Activated naive CD4-positive, alpha-beta T cell treated with anti-CD3 and anti-CD28 coated beads, Interleukin-2, amount 10 ng/mL, durations not matched to agents 7 days and 5 days (primary cell): ENCODE measurements at regions not wholly inside any gene's neighbourhood (a gene's known extent, or its start where the extent isn't known, plus 50 kb on each side); places are given as distances from the start of the nearest gene placed in this dataset.
A peak's percentile ranks its signal among the peaks of the same experiment; 100 is the strongest.

Experiments
- CTCF ChIA-PET: fragments of 350-600 bp; sonication (Branson Sonifier 250); formaldehyde crosslinking; loops from one replicate; lab custom pipeline; 2021; ENCODE audit warnings: antibody characterized with exemption; lab: Charles Lee
- DNase-seq: peaks from one replicate; pipeline ENCODE4 v3.0.0-alpha.2; 2020
- H3K27ac Mint-ChIP-seq: one replicate; pipeline ENCODE4 v1.8.0; 2021; ENCODE audit warnings: mild to moderate bottlenecking, moderate library complexity, mixed read lengths
- H3K27me3 Mint-ChIP-seq: one replicate; pipeline ENCODE4 v1.8.0; 2021; ENCODE audit warnings: mild to moderate bottlenecking, mixed read lengths
- H3K36me3 Mint-ChIP-seq: one replicate; pipeline ENCODE4 v1.8.0; 2021; ENCODE audit warnings: mixed read lengths
- H3K4me1 Mint-ChIP-seq: one replicate; pipeline ENCODE4 v1.8.0; 2021; ENCODE audit warnings: mixed read lengths
- H3K4me3 Mint-ChIP-seq: one replicate; pipeline ENCODE4 v1.8.0; 2021; ENCODE audit warnings: mild to moderate bottlenecking, moderate library complexity, mixed read lengths
- H3K9me3 Mint-ChIP-seq: one replicate; pipeline ENCODE4 v1.8.0; 2021; ENCODE audit warnings: mixed read lengths

DNA sequence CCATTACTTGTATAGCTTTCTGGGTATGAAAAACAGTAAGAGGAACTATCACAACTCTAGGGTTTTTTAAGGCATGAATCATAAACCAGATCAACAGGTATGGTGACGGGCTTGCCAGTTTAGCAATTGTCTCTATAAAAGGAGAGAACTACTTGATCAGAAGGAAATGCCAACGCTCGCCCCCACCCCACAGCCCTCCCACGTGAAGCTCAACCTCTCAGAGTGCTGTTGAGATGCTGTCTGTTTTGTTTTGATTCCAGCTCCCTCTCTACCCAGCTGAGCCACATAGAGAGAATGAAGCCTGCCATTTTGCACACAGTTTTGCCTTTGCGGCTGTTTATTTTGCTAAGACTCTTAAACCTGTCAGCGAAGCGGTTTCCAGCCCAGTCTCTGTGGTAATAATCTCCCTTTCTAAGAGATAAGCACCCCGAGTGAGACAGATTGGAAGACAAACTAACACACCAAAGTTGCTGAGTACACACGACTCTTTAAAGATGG lies 257.9 kb upstream of the ANKRD55 start:
- peak overlapping the region; percentile 79 for H3K27ac Mint-ChIP-seq
- peak overlapping the region; percentile 12 for H3K4me3 Mint-ChIP-seq
- peaks cover 10% of the 10 kb centered on the region for H3K27me3 Mint-ChIP-seq
- CTCF ChIA-PET, result interaction anchor here (1.6 kb wide), 1 partner anchor 220 kb away, joined by 3 read pairs; no protein-coding TSS in a partner anchor
- H3K36me3 Mint-ChIP-seq, result peaks cover 28% of the 10 kb centered on the region
- peaks cover 18% of the 10 kb centered on the region for H3K9me3 Mint-ChIP-seq
- H3K4me1 Mint-ChIP-seq, result peaks cover 27% of the 10 kb centered on the region
- DNase-seq, result peak; percentile 36

DNA sequence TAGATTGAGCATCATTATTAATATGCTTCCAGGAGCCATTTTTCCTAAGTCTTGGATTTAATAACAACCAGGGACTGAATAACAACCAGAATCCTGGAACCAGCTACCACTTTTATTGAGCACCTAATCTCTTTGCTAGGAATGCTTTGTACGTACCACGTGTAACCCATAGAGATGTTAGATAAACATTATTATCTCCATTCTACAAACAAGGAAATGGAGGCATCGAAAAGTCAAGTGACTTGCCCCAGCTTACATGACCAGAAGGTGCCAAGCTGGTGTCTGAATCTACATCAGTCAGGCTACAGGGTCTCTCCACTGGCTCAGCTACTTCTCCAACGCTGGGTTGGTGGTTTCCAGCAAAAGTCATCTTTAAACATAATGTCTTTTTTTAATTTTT lies 256.1 kb upstream of the ANKRD55 start:
- Mint-ChIP-seq H3K27me3 (peaks cover 8% of the 10 kb centered on the region), H3K36me3 (peaks cover 27% of the 10 kb centered on the region), H3K9me3 (peaks cover 19% of the 10 kb centered on the region), H3K27ac (no peak overlapping the region), H3K4me1 (peaks cover 22% of the 10 kb centered on the region), H3K4me3 (no peak overlapping the region)
- CTCF ChIA-PET, result no interaction called here
- no peak for DNase-seq

GRCh38 chr5:56487528-56488115 lies 254.5 kb upstream of the ANKRD55 start:
- peaks cover 22% of the 10 kb centered on the region for H3K9me3 Mint-ChIP-seq
- CTCF ChIA-PET, result no interaction called here
- no peak overlapping the region for H3K27ac Mint-ChIP-seq
- H3K4me1 Mint-ChIP-seq, result peaks cover 27% of the 10 kb centered on the region
- peaks cover 27% of the 10 kb centered on the region for H3K36me3 Mint-ChIP-seq
- no peak overlapping the region for H3K4me3 Mint-ChIP-seq
- peaks cover 10% of the 10 kb centered on the region for H3K27me3 Mint-ChIP-seq
- no peak for DNase-seq

GRCh38 chr5:56482363-56482762 lies 249.2 kb upstream of the ANKRD55 start:
- peaks cover 15% of the 10 kb centered on the region for H3K9me3 Mint-ChIP-seq
- H3K27me3 Mint-ChIP-seq, result peaks cover 5% of the 10 kb centered on the region
- DNase-seq, result no peak
- peak overlapping the region; percentile 94 for H3K27ac Mint-ChIP-seq
- H3K36me3 Mint-ChIP-seq, result peaks cover 9% of the 10 kb centered on the region
- H3K4me3 Mint-ChIP-seq, result peak overlapping the region; percentile 77
- peaks cover 48% of the 10 kb centered on the region for H3K4me1 Mint-ChIP-seq
- CTCF ChIA-PET, result interaction anchor here (1.3 to 1.4 kb wide), 2 partner anchors 282 to 355 kb away, joined by 3 read pairs; no protein-coding TSS in a partner anchor

- Mint-ChIP-seq H3K36me3 (peaks cover 7% of the 10 kb centered on the region), H3K27ac (peak overlapping the region; percentile 94), H3K9me3 (peaks cover 10% of the 10 kb centered on the region), H3K4me1 (peaks cover 54% of the 10 kb centered on the region), H3K4me3 (peak overlapping the region; percentile 77), H3K27me3 (peaks cover 5% of the 10 kb centered on the region)
- CTCF ChIA-PET, result interaction anchor here (1.0 to 1.3 kb wide), 2 partner anchors 281 to 348 kb away, joined by 3 read pairs; no protein-coding TSS in a partner anchor
- peak; percentile 45 for DNase-seq
Observed at GRCh38 chr5:56481428-56482357, 248.6 kb upstream of the ANKRD55 start.

DNA sequence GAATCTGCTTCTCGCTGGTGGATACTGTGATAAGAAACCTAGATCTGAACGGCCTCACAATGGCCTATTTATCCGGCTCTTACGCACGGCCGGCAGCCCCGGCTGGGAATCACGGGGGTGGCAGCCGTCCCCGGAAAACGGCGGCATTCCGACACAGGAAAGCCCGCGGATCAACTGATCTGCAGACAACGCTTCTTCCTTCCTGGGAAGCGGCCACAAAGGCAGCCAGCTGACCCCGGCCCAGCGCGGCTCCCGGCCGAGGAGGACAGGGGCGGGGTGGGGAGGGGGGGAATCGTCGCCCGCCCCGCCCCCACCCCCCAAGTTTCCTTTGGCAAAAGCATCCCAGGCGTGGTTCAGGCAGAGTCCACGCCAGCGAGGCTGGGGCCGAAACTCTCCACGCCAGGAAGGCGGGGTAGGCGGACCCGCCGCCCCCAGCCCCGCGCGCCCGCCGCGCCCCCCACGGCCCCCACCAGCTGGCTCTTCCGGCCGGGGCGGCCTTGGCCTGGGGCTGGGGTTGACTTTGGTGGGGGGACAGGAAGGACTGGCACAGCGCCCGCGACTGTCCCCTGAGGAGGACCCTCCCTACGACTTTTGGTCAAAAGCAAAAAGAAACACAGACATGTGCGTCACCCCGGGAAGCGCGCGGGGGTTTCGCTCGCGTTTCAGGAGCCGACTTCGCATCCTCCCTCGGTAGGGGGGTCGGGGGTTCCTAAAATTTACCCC lies 247.7 kb upstream of the ANKRD55 start:
- H3K27me3 Mint-ChIP-seq, result peaks cover 5% of the 10 kb centered on the region
- peaks cover 3% of the 10 kb centered on the region for H3K9me3 Mint-ChIP-seq
- H3K4me3 Mint-ChIP-seq, result peak overlapping the region; percentile 77
- DNase-seq, result peak; percentile 56
- CTCF ChIA-PET, result interaction anchor here (0.7 to 2.5 kb wide), 9 partner anchors 17 to 349 kb away, joined by 3 to 7 read pairs (median 3); no protein-coding TSS in a partner anchor
- peaks cover 61% of the 10 kb centered on the region for H3K4me1 Mint-ChIP-seq
- peaks cover 2% of the 10 kb centered on the region for H3K36me3 Mint-ChIP-seq
- peak overlapping the region; percentile 94 for H3K27ac Mint-ChIP-seq

GRCh38 chr5:56480078-56480704 lies 247.1 kb upstream of the ANKRD55 start:
- DNase-seq, result peak; percentile 69
- H3K27me3 Mint-ChIP-seq, result peaks cover 5% of the 10 kb centered on the region
- CTCF ChIA-PET, result interaction anchor here (0.7 to 2.5 kb wide), 9 partner anchors 18 to 358 kb away, joined by 3 to 7 read pairs (median 3); no protein-coding TSS in a partner anchor
- H3K27ac Mint-ChIP-seq, result peak overlapping the region; percentile 94
- peaks cover 1% of the 10 kb centered on the region for H3K36me3 Mint-ChIP-seq
- H3K9me3 Mint-ChIP-seq, result peaks cover 3% of the 10 kb centered on the region
- H3K4me1 Mint-ChIP-seq, result peaks cover 62% of the 10 kb centered on the region
- H3K4me3 Mint-ChIP-seq, result peak overlapping the region; percentile 64

DNA sequence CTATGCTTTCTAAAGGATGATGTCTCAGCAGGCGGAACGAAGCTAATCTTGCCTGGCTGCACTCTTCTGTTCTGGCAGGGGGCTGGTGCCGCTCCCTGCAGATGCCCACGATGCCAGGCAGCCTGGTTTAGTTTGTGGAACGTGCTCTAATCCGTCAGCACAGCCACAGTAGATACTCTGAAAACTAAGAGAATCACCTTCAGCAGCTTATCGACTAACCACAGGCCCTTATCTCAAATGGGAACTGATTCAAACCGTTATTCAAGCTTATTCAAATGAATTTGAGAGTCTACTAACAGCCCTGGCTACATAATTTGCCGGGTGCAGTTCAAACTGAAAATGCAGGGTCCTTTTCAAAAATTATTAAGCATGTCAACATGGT lies 246.6 kb upstream of the ANKRD55 start:
- DNase-seq, result peak; percentile 36
- H3K4me1 Mint-ChIP-seq, result peaks cover 62% of the 10 kb centered on the region
- H3K27me3 Mint-ChIP-seq, result peaks cover 5% of the 10 kb centered on the region

DNA sequence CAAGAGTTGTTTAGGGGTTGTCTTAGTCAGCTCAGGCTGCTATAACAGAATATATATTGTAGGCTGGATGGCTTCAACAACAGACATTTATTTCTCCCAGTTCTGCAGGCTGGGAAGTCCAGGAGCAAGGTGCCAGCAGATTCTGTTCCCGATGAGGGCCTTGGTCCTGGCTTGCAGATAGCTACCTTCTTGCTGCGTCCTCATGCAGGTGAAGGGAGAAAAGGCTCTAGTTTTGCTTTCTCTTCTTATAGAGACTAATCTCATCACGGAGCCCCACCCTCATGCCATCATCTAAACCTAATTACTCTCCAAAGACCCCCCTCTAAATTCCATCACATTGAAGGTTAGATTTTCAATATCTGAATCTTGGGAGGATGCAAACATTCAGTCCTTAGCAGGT lies 246.0 kb upstream of the ANKRD55 start:
- Mint-ChIP-seq H3K36me3 (peaks cover 1% of the 10 kb centered on the region), H3K9me3 (peaks cover 3% of the 10 kb centered on the region), H3K27ac (peak overlapping the region; percentile 94), H3K4me3 (peak overlapping the region; percentile 64), H3K4me1 (peaks cover 62% of the 10 kb centered on the region), H3K27me3 (peaks cover 4% of the 10 kb centered on the region)
- DNase-seq, result peak; percentile 37
- CTCF ChIA-PET, result interaction anchor here (0.7 to 2.5 kb wide), 3 partner anchors 12 to 359 kb away, joined by 3 to 7 read pairs (median 4); no protein-coding TSS in a partner anchor

More for the DNA sequence above, 246.6 kb upstream of the ANKRD55 start:
- Mint-ChIP-seq H3K27ac (peak overlapping the region; percentile 94), H3K36me3 (peaks cover 1% of the 10 kb centered on the region), H3K4me3 (peak overlapping the region; percentile 64), H3K9me3 (peaks cover 3% of the 10 kb centered on the region)
- CTCF ChIA-PET, result interaction anchor here (0.7 to 2.5 kb wide), 7 partner anchors 18 to 359 kb away, joined by 3 to 7 read pairs (median 4); no protein-coding TSS in a partner anchor

GRCh38 chr5:56478062-56478461 lies 244.9 kb upstream of the ANKRD55 start:
- CTCF ChIA-PET, result interaction anchor here (1.1 to 1.4 kb wide), 2 partner anchors 207 to 360 kb away, joined by 3 to 6 read pairs; no protein-coding TSS in a partner anchor
- H3K4me3 Mint-ChIP-seq, result no peak overlapping the region
- H3K36me3 Mint-ChIP-seq, result peaks cover 1% of the 10 kb centered on the region
- peaks cover 62% of the 10 kb centered on the region for H3K4me1 Mint-ChIP-seq
- H3K27ac Mint-ChIP-seq, result peak overlapping the region; percentile 82
- DNase-seq, result no peak
- H3K9me3 Mint-ChIP-seq, result peaks cover 3% of the 10 kb centered on the region
- no peaks in the 10 kb centered on the region for H3K27me3 Mint-ChIP-seq

DNA sequence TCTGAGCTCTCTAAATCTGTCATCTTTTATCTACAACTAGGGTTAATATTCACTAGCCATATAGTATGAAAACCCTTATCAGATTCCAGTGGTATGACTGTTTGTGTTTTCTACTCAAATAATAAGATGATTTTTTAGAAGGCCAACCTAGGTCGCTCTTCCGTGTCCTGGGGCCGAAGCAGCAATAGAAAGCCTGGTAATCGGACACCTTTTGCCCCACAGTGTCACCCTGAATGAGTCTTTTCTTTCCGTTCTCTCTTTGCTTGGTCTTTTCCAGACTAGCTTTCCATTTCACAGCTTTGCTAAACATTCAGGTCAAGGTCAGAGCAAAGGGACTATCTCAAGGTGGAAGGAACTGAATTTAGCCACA lies 243.3 kb upstream of the ANKRD55 start:
- DNase-seq, result no peak
- CTCF ChIA-PET, result no interaction called here
- H3K4me3 Mint-ChIP-seq, result no peak overlapping the region
- peaks cover 46% of the 10 kb centered on the region for H3K4me1 Mint-ChIP-seq
- H3K9me3 Mint-ChIP-seq, result no peaks in the 10 kb centered on the region
- no peaks in the 10 kb centered on the region for H3K27me3 Mint-ChIP-seq
- peaks cover 2% of the 10 kb centered on the region for H3K36me3 Mint-ChIP-seq
- peak overlapping the region; percentile 1 for H3K27ac Mint-ChIP-seq

DNA sequence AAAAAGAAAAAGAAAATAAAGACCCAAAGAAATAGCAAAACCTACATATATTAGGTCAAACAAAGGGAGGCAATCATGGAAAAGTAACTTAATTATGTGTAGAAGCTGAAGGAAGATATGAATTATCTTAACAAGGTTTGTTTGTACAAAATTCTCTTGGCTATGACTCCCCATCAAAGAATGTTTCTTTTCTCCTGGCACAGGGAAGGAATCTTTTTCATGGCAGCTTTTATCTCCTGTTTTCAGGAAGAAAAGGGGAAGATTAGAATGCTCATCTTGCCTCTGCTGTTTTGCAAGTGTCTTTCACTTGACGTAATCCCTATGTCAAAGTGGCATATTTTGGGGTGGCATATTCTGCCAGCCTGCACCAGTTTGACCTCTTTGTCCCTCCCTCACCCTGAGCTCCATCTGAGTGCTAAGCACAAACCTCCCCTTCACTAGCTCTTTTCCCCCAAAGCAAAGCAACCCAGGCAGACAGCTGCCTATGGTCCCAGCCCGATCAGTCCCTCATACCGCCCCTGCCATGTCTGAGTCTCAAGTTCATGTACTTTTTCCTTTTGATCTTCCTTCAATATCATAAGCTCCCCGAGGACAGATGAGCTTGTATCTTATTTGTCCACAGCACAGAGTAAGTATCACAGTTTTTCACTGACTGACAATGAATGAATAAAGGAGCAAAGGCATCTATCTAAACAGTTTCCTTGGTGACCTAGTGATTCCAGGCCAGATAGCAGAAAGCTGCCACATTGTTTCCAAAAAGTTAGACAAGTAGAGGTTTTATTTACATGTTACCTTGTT lies 242.8 kb upstream of the ANKRD55 start:
- no peak overlapping the region for H3K27ac Mint-ChIP-seq
- no peaks in the 10 kb centered on the region for H3K27me3 Mint-ChIP-seq
- no peak for DNase-seq
- CTCF ChIA-PET, result no interaction called here
- no peak overlapping the region for H3K4me3 Mint-ChIP-seq
- no peaks in the 10 kb centered on the region for H3K9me3 Mint-ChIP-seq
- H3K4me1 Mint-ChIP-seq, result peaks cover 41% of the 10 kb centered on the region
- peaks cover 2% of the 10 kb centered on the region for H3K36me3 Mint-ChIP-seq
